Thyroid gland (tissue), 4 donors: ENCODE measurements at regions not wholly inside any gene's neighbourhood (a gene's known extent, or its start where the extent isn't known, plus 50 kb on each side); places are given as distances from the start of the nearest gene placed in this dataset.

Source experiments
- POLR2A ChIP-seq, 2 donors: fragments of 450-650 bp; IDR thresholded peaks; one replicate each; pipeline ENCODE4 v1.6.1; 2017; ENCODE audit warnings: antibody characterized with exemption in 2 of 2, mild to moderate bottlenecking in 2 of 2, moderate library complexity in 1 of 2
- TF ChIP-seq, protein P1 (sequence below), 6 experiments: fragments of 200-600 bp in 3 of 6; fragments of 450-650 bp in 3 of 6; sonication (generic) in 3 of 6; IDR thresholded peaks; one replicate each; pipeline ENCODE4 v1.5.1; 2016 to 2019; ENCODE audit warnings: antibody characterized with exemption in 6 of 6, mild to moderate bottlenecking in 2 of 6, inconsistent platforms in 1 of 6, moderate library complexity in 1 of 6

- TF ChIP-seq POLR2A (IDR thresholded peaks at IDR 0.05) = no peak
- TF ChIP-seq, protein P1, sequence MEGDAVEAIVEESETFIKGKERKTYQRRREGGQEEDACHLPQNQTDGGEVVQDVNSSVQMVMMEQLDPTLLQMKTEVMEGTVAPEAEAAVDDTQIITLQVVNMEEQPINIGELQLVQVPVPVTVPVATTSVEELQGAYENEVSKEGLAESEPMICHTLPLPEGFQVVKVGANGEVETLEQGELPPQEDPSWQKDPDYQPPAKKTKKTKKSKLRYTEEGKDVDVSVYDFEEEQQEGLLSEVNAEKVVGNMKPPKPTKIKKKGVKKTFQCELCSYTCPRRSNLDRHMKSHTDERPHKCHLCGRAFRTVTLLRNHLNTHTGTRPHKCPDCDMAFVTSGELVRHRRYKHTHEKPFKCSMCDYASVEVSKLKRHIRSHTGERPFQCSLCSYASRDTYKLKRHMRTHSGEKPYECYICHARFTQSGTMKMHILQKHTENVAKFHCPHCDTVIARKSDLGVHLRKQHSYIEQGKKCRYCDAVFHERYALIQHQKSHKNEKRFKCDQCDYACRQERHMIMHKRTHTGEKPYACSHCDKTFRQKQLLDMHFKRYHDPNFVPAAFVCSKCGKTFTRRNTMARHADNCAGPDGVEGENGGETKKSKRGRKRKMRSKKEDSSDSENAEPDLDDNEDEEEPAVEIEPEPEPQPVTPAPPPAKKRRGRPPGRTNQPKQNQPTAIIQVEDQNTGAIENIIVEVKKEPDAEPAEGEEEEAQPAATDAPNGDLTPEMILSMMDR (IDR thresholded peaks at IDR 0.05) = no peak
Observed at GRCh38 chr1:208965351-208965750, 618.2 kb upstream of the CAMK1G start.
